Activated T-cell treated with anti-CD3 and anti-CD28 coated beads for 48 hours (primary cell): ENCODE measurements at regions not wholly inside any gene's neighbourhood (a gene's known extent, or its start where the extent isn't known, plus 50 kb on each side); places are given as distances from the start of the nearest gene placed in this dataset.
A peak's percentile ranks its signal among the peaks of the same experiment; 100 is the strongest.

Experiments
- DNase-seq: peaks from one replicate; pipeline ENCODE4 v3.0.0-alpha.2; 2020; ENCODE audit warnings: low read depth

- no peak for DNase-seq
Measured at GRCh38 chr12:39240587-39240986, 202.3 kb downstream of the KIF21A start.

GRCh38 chr12:39239490-39240486 is 203.1 kb downstream of the KIF21A start:
- no peak for DNase-seq

- DNase-seq: no peak
Measured at GRCh38 chr12:39237004-39237403, 205.9 kb downstream of the KIF21A start.

- no peak for DNase-seq
Measured at GRCh38 chr12:39235990-39236767, 206.7 kb downstream of the KIF21A start.

GRCh38 chr12:39230086-39230485 is 212.8 kb downstream of the KIF21A start:
- no peak for DNase-seq

- DNase-seq: no peak
Measured at GRCh38 chr12:39227218-39227617, 215.7 kb downstream of the KIF21A start.

- DNase-seq: no peak
Measured at GRCh38 chr12:39224971-39225370, 217.9 kb downstream of the KIF21A start.

GRCh38 chr12:39205969-39206368 is 237.0 kb downstream of the KIF21A start:
- no peak for DNase-seq

GRCh38 chr12:39199351-39199750 is 243.6 kb downstream of the KIF21A start:
- no peak for DNase-seq

GRCh38 chr12:39188689-39189088 is 254.2 kb downstream of the KIF21A start:
- DNase-seq: no peak

GRCh38 chr12:39186744-39187143 is 256.2 kb downstream of the KIF21A start:
- no peak for DNase-seq

GRCh38 chr12:39178837-39179236 is 264.1 kb downstream of the KIF21A start:
- DNase-seq: no peak

GRCh38 chr12:39176356-39176755 is 266.6 kb downstream of the KIF21A start:
- DNase-seq: no peak

GRCh38 chr12:39173726-39174125 is 268.3 kb upstream of the CPNE8 start:
- no peak for DNase-seq

- no peak for DNase-seq
Measured at GRCh38 chr12:39165338-39165737, 259.9 kb upstream of the CPNE8 start.

- no peak for DNase-seq
Measured at GRCh38 chr12:39161465-39162085, 256.2 kb upstream of the CPNE8 start.

GRCh38 chr12:39157696-39158342 is 252.4 kb upstream of the CPNE8 start:
- no peak for DNase-seq

GRCh38 chr12:39145175-39145999 is 240.0 kb upstream of the CPNE8 start:
- peak; percentile 64 for DNase-seq

GRCh38 chr12:39144613-39145061 is 239.2 kb upstream of the CPNE8 start:
- DNase-seq: no peak

- DNase-seq: no peak
Measured at GRCh38 chr12:39138268-39138667, 232.9 kb upstream of the CPNE8 start.

GRCh38 chr12:39127401-39127800 is 222.0 kb upstream of the CPNE8 start:
- DNase-seq: no peak
